NOMO-1 (cell line): ENCODE measurements at regions not wholly inside any gene's neighbourhood (a gene's known extent, or its start where the extent isn't known, plus 50 kb on each side); places are given as distances from the start of the nearest gene placed in this dataset.

Experiments
- DNase-seq, 2 experiments: peaks; one replicate each; lab custom pipeline; 2025; ENCODE audit not compliant: unreplicated experiment in 2 of 2; lab: John Stamatoyannopoulos, UW

- no peak for DNase-seq
These were observed 148.4 kb downstream of the TLR5 start for GRCh38 chr1:222994511-222995235.

GRCh38 chr1:222995236-222995580 is 147.8 kb downstream of the TLR5 start:
- DNase-seq: no peak

- no peak for DNase-seq
These were observed 147.3 kb downstream of the TLR5 start for GRCh38 chr1:222995620-222996309.

GRCh38 chr1:222996310-222996975 is 146.6 kb downstream of the TLR5 start:
- no peak for DNase-seq

GRCh38 chr1:223000632-223001031 is 142.4 kb downstream of the TLR5 start:
- DNase-seq: no peak

GRCh38 chr1:223001653-223002634 is 141.1 kb downstream of the TLR5 start:
- no peak for DNase-seq

- no peak for DNase-seq
These were observed 139.5 kb downstream of the TLR5 start for GRCh38 chr1:223003549-223003948.

- DNase-seq: no peak
These were observed 136.7 kb downstream of the TLR5 start for GRCh38 chr1:223006371-223006770.

GRCh38 chr1:223006917-223007648 is 136.0 kb downstream of the TLR5 start:
- no peak for DNase-seq

GRCh38 chr1:223007935-223008334 is 135.1 kb downstream of the TLR5 start:
- no peak for DNase-seq

- no peak for DNase-seq
These were observed 134.2 kb downstream of the TLR5 start for GRCh38 chr1:223008808-223009207.

GRCh38 chr1:223009406-223009805 is 133.6 kb downstream of the TLR5 start:
- DNase-seq: no peak

- DNase-seq: no peak
These were observed 132.2 kb downstream of the TLR5 start for GRCh38 chr1:223010582-223011504.

GRCh38 chr1:223011505-223011856 is 131.6 kb downstream of the TLR5 start:
- no peak for DNase-seq

GRCh38 chr1:223012176-223012788 is 130.8 kb downstream of the TLR5 start:
- DNase-seq: no peak

GRCh38 chr1:223012938-223013337 is 130.1 kb downstream of the TLR5 start:
- DNase-seq: no peak

- DNase-seq: no peak
These were observed 128.7 kb downstream of the TLR5 start for GRCh38 chr1:223014142-223014873.

GRCh38 chr1:223016381-223016780 is 126.7 kb downstream of the TLR5 start:
- DNase-seq: no peak
